Epithelial cell of esophagus (primary cell): ENCODE measurements at regions not wholly inside any gene's neighbourhood (a gene's known extent, or its start where the extent isn't known, plus 50 kb on each side); places are given as distances from the start of the nearest gene placed in this dataset.

Source experiments
- DNase-seq: peaks from one replicate; pipeline ENCODE4 v3.0.0; 2010; ENCODE audit warnings: low read depth
- H3K4me3 ChIP-seq: 2 replicates; pipeline ENCODE4 v1.5.1; 2011; ENCODE audit warnings: mild to moderate bottlenecking, low read length, control low read depth
- TF ChIP-seq, protein P1 (sequence below): IDR thresholded peaks from 2 replicates; pipeline ENCODE4 v1.5.1; 2011; ENCODE audit warnings: low read depth, mild to moderate bottlenecking, low read length, control low read depth, inconsistent platforms; ENCODE audit not compliant: insufficient read depth; ENCODE audit errors: missing control alignments

DNA sequence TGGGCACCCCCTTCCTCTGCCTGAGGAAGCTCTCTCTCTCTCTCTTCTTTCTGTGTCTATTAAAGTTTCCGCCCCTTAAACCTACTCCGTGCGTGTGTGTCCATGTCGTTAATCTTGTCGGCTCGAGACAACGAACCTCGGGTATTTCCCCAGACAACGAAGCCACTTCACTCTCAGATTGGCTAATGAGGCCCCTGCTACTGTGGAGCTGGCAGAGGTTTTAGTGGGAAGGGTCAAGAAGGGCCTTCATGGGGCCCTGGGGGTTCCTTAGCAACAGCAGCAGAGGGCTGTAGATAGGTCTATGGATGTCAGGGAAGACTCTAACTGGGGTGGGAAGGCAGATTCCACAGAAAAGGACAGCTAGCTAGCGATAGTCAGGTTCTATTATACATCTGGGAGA is 239.8 kb upstream of the RAB4A start:
- H3K4me3 ChIP-seq = no peak overlapping the region
- no peak for DNase-seq
- TF ChIP-seq, protein P1, sequence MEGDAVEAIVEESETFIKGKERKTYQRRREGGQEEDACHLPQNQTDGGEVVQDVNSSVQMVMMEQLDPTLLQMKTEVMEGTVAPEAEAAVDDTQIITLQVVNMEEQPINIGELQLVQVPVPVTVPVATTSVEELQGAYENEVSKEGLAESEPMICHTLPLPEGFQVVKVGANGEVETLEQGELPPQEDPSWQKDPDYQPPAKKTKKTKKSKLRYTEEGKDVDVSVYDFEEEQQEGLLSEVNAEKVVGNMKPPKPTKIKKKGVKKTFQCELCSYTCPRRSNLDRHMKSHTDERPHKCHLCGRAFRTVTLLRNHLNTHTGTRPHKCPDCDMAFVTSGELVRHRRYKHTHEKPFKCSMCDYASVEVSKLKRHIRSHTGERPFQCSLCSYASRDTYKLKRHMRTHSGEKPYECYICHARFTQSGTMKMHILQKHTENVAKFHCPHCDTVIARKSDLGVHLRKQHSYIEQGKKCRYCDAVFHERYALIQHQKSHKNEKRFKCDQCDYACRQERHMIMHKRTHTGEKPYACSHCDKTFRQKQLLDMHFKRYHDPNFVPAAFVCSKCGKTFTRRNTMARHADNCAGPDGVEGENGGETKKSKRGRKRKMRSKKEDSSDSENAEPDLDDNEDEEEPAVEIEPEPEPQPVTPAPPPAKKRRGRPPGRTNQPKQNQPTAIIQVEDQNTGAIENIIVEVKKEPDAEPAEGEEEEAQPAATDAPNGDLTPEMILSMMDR = no peak

DNA sequence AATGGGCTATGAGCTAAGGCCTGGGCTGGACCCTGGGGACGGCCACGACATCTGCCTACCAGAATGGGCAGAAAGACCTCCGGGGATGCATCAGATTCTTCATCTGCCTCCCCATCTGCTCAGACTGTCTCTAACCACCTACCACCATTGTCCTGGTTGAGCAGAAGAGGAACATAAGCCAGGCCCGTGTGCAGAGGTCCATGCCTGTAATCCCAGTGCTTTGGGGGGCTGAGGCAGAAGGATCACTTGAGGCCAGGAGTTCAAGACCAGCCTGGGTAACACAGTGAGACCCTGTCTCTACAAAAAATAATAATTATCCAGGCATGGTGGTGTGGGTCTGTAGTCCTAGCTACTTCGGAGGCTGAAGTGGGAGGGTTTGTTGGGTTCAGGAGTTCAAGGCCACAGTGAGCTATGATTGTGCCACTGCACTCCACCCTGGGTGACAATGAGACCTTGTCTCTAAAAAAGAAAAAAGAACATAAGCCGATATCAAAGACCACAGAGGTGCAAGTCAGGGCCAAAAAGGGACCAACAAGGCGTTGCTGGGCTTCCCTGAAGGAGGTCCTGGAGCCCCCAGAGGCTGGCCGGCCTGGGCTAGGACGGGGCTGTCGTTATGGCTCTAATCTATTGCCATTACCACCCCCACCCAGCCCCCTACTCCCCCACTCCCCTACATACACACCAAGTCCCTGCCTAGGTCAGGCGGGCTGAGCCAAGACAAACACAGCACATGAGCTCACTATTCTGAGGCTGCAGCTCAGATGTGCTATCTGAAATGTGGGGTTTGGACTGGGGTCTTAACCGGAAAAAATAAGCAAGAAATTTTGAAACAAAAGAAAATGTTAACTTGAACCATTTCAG is 239.2 kb upstream of the RAB4A start:
- no peak overlapping the region for H3K4me3 ChIP-seq
- DNase-seq = no peak
- TF ChIP-seq, protein P1 = no peak

DNA sequence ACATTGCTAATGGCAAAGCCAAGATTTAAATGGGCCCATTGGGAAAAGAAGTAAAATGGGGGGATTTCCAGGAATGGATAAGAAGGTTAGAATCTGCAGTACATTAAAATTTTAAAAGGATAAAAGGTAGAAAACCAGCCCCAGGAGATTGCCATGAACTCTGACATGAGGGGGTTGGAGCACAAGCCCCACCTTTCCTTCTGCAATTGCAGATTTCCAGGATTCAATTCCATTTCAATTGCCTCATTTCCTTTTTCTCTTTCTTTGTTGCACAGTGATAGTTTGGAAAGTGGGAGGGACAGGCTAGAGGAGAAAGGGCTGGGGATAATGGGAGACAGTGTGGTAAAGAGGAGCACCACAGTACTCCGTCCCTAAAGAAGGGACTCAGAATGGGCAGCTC is 238.5 kb upstream of the RAB4A start:
- TF ChIP-seq, protein P1 = no peak
- no peak overlapping the region for H3K4me3 ChIP-seq
- no peak for DNase-seq

DNA sequence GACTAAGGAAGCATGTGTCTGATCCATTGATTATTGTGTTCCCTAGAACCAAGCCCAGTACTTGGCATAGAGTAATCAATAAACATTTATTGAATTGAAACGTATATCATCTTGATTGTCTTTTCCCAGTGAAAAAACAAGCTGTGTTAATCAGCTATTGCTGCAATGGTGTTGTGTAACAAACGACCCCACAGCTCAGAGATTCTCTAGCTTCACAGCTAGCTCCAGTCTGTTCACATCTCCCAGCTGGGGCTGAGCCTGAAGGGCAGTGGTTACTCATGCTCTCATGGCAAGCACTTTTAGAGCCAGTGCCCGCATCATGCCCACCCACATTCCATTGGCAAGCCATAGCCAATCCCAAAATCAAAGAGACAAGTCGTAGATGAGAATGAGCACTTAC is 237.4 kb upstream of the RAB4A start:
- no peak overlapping the region for H3K4me3 ChIP-seq
- no peak for DNase-seq
- TF ChIP-seq, protein P1 = no peak

DNA sequence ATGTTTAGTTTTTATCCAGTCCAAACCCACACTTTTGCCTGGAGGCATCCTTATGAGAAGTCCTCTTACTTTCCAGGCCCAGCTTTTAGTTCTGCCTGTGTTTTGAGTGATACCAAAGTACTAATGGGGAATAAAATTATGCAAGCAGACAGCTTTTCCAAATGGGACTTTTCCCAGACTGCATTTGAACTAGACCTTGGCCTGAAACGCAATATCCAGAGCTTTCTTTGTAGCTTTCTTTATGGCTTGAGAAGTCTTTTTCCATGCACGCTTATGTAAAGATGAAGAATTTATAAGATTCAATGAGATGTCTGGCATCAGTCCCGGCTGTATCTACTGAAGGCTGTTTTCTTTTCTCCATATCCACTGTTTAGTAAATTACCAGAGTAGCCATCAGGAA is 236.6 kb upstream of the RAB4A start:
- DNase-seq = no peak
- TF ChIP-seq, protein P1 = no peak
- H3K4me3 ChIP-seq = no peak overlapping the region

DNA sequence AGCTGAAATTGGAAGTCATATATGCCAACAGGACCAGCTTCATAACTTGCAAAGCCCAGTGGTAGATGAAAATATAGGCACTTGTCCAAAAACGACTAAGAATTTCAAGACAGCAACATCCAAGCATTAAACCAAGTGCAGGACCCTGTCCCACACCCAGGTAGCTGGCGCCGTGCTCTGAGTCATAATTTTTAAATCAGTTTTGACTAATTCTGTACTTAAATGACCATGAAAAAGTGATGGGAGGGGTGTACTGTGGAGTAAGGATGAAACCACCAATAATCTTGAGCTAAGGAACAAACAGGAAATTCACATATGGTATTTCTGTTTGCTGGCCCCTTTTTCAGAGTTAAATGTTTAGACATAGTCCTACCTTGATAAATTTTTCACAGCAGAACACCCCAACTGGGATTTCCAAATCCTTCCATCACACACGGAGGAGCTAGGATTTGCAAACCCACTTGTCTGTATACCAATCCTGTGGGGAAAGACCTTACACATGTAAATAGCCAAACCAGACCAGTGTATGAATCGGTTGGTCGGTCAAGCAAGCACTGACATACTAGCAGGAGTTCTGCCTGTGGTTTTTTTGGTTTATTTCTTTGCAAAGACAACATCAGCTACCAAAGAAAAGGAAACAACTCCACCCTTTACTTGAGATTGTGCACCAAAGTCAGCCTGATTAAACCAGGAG is 235.7 kb upstream of the RAB4A start:
- DNase-seq = no peak
- TF ChIP-seq, protein P1 = no peak
- no peak overlapping the region for H3K4me3 ChIP-seq
